ENCODE measurements at regions not wholly inside any gene's neighbourhood (a gene's known extent, or its start where the extent isn't known, plus 50 kb on each side); places are given as distances from the start of the nearest gene placed in this dataset.

DNA sequence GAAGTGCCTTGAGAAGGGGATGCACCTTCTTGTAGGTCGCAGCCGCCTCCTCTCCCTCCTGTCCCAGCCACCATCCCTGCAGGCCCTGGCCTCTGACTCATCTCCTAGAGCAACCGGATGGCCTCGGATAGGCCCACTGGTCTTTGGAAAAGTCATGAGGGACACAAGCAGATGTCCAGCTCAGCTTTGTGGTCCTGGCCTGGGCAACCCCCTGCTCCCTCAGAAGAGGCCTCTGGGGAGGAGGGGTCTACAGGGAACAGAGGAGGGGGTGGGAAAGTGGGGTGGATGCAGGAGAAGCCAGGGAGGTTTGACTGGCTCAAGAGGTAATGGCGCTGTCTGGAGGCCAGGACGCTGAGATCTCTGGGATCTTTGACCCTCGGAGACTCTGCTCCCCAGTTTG is 259.2 kb upstream of the TLE3 start:
- peak; percentile 27 for TF ChIP-seq FOXP2 (optimal IDR thresholded peaks at IDR 0.05; ENCODE audit: borderline replicate concordance, extremely low read depth, extremely low read length, insufficient read depth)
- TF ChIP-seq, protein P1, sequence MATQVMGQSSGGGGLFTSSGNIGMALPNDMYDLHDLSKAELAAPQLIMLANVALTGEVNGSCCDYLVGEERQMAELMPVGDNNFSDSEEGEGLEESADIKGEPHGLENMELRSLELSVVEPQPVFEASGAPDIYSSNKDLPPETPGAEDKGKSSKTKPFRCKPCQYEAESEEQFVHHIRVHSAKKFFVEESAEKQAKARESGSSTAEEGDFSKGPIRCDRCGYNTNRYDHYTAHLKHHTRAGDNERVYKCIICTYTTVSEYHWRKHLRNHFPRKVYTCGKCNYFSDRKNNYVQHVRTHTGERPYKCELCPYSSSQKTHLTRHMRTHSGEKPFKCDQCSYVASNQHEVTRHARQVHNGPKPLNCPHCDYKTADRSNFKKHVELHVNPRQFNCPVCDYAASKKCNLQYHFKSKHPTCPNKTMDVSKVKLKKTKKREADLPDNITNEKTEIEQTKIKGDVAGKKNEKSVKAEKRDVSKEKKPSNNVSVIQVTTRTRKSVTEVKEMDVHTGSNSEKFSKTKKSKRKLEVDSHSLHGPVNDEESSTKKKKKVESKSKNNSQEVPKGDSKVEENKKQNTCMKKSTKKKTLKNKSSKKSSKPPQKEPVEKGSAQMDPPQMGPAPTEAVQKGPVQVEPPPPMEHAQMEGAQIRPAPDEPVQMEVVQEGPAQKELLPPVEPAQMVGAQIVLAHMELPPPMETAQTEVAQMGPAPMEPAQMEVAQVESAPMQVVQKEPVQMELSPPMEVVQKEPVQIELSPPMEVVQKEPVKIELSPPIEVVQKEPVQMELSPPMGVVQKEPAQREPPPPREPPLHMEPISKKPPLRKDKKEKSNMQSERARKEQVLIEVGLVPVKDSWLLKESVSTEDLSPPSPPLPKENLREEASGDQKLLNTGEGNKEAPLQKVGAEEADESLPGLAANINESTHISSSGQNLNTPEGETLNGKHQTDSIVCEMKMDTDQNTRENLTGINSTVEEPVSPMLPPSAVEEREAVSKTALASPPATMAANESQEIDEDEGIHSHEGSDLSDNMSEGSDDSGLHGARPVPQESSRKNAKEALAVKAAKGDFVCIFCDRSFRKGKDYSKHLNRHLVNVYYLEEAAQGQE (IDR thresholded peaks at IDR 0.05; ENCODE audit: insufficient read depth in 1 of 2, low read depth in 2 of 2, low read length in 2 of 2) = no peak

- TF ChIP-seq FOXP2 (optimal IDR thresholded peaks at IDR 0.05; ENCODE audit: borderline replicate concordance, extremely low read depth, extremely low read length, insufficient read depth) (no peak), POLR2AphosphoS5 (IDR thresholded peaks at IDR 0.05; ENCODE audit: low read depth, low read length) (no peak), SIN3A (IDR thresholded peaks at IDR 0.05; ENCODE audit: borderline replicate concordance, insufficient read depth, low read length) (no peak), TAF1 (IDR thresholded peaks at IDR 0.05; ENCODE audit: borderline replicate concordance, insufficient read depth, low read length) (no peak)
- TF ChIP-seq, protein P1 (IDR thresholded peaks at IDR 0.05; ENCODE audit: insufficient read depth in 1 of 2, low read depth in 2 of 2, low read length in 2 of 2) = no peak
These were observed 258.5 kb upstream of the TLE3 start for GRCh38 chr15:70356062-70356860.

- TF ChIP-seq POLR2AphosphoS5 (IDR thresholded peaks at IDR 0.05; ENCODE audit: low read depth, low read length) = no peak
- no peak for TF ChIP-seq FOXP2 (optimal IDR thresholded peaks at IDR 0.05; ENCODE audit: borderline replicate concordance, extremely low read depth, extremely low read length, insufficient read depth)
- TF ChIP-seq, protein P1 (IDR thresholded peaks at IDR 0.05; ENCODE audit: insufficient read depth in 1 of 2, low read depth in 2 of 2, low read length in 2 of 2) = no peak
- TF ChIP-seq TAF1 (IDR thresholded peaks at IDR 0.05; ENCODE audit: borderline replicate concordance, insufficient read depth, low read length) = no peak
These were observed 257.6 kb upstream of the TLE3 start for GRCh38 chr15:70355275-70355795.

GRCh38 chr15:70354346-70354905 is 256.7 kb upstream of the TLE3 start:
- TF ChIP-seq POLR2AphosphoS5 (IDR thresholded peaks at IDR 0.05; ENCODE audit: low read depth, low read length) (no peak), SIN3A (IDR thresholded peaks at IDR 0.05; ENCODE audit: borderline replicate concordance, insufficient read depth, low read length) (no peak), FOXP2 (optimal IDR thresholded peaks at IDR 0.05; ENCODE audit: borderline replicate concordance, extremely low read depth, extremely low read length, insufficient read depth) (no peak), TAF1 (IDR thresholded peaks at IDR 0.05; ENCODE audit: borderline replicate concordance, insufficient read depth, low read length) (no peak)
- TF ChIP-seq, protein P1 (IDR thresholded peaks at IDR 0.05; ENCODE audit: insufficient read depth in 1 of 2, low read depth in 2 of 2, low read length in 2 of 2) = no peak
